GM12878 (cell line): ENCODE measurements at regions not wholly inside any gene's neighbourhood (a gene's known extent, or its start where the extent isn't known, plus 50 kb on each side); places are given as distances from the start of the nearest gene placed in this dataset.

Experiments
- ATAC-seq: fragments of 200-7000 bp; cut with Tn5 transposase; 3 replicates; pipeline ENCODE4 v1.9.1; 2020; ENCODE audit warnings: mild to moderate bottlenecking, moderate library complexity
- BruUV-seq: library from RNA; stranded (reverse); fragments of 400-500 nt; replicated peaks from 2 replicates; lab custom pipeline; 2021; lab: Mats Ljungman, UMichigan
- CTCF ChIA-PET: fragments of 300-600 bp; sonication (Branson Sonifier 250); formaldehyde crosslinking; extraction: SDS; loops from one replicate; lab custom pipeline; 2021; ENCODE audit warnings: inconsistent platforms; lab: Yijun Ruan, JAX
- POLR2A ChIA-PET: fragments of 350-600 bp; formaldehyde crosslinking; extraction: SDS; loops from one replicate; lab custom pipeline; 2021; ENCODE audit warnings: inconsistent platforms; lab: Charles Lee
- RAD21 ChIA-PET: fragments of 300-600 bp; sonication (Branson Sonifier 250); formaldehyde crosslinking; loops from one replicate; lab custom pipeline; 2023; ENCODE audit warnings: antibody characterized with exemption; ENCODE audit not compliant: unreplicated experiment; lab: Charles Lee
- SMC1A ChIA-PET: fragments of 300-600 bp; sonication (Branson Sonifier 250); formaldehyde crosslinking; loops from one replicate; lab custom pipeline; 2023; ENCODE audit not compliant: unreplicated experiment, uncharacterized antibody; lab: Charles Lee
- DNase-seq: peaks from one replicate; pipeline ENCODE4 v3.0.0-alpha.2; 2011; ENCODE audit warnings: low read depth, low spot score
- FAIRE-seq: peaks from 3 replicates; lab custom pipeline; 2011; peaks lifted over from hg19 to GRCh38; lab: Jason Lieb, UNC
- H2AFZ ChIP-seq: 2 replicates; pipeline ENCODE4 v1.6.0; 2011; ENCODE audit warnings: low read depth, low read length, control low read depth; ENCODE audit not compliant: control insufficient read depth
- H3K27ac ChIP-seq: 2 replicates; pipeline ENCODE4 v1.5.1; 2011; ENCODE audit warnings: control low read depth; ENCODE audit not compliant: control insufficient read depth, insufficient read depth
- H3K27me3 ChIP-seq, 2 experiments: replicated peaks in 1 of 2; 2 replicates each; pipeline versions ENCODE4 v1.6.0 to v1.6.1; 2011; ENCODE audit warnings: low read length in 1 of 2; ENCODE audit not compliant: control insufficient read depth in 2 of 2, insufficient read depth in 2 of 2
- H3K36me3 ChIP-seq, 2 experiments: 2 replicates each; pipeline ENCODE4 v1.5.1; 2011; ENCODE audit warnings: low read length in 1 of 2; ENCODE audit not compliant: control insufficient read depth in 2 of 2, insufficient read depth in 2 of 2
- H3K4me1 ChIP-seq: 2 replicates; pipeline ENCODE4 v1.6.1; 2011; ENCODE audit warnings: mild to moderate bottlenecking, low read length, moderate library complexity, mixed read lengths; ENCODE audit not compliant: control insufficient read depth, insufficient read depth
- H3K4me2 ChIP-seq: 2 replicates; pipeline ENCODE4 v1.6.0; 2011; ENCODE audit warnings: control low read depth; ENCODE audit not compliant: control insufficient read depth, insufficient read depth
- H3K4me3 ChIP-seq: fragments of 200-600 bp; sonication (generic); 2 replicates; pipeline ENCODE4 v1.5.1; 2016
- H3K79me2 ChIP-seq: 2 replicates; pipeline ENCODE4 v1.6.0; 2011; ENCODE audit warnings: low read length; ENCODE audit not compliant: control insufficient read depth, insufficient read depth
- H3K9ac ChIP-seq: 2 replicates; pipeline ENCODE4 v1.8.0; 2011; ENCODE audit warnings: low read length, control low read depth, mixed read lengths; ENCODE audit not compliant: control insufficient read depth, insufficient read depth
- H3K9me3 ChIP-seq: replicated peaks from 3 replicates; pipeline ENCODE4 v1.5.1; 2011; ENCODE audit warnings: mild to moderate bottlenecking, low read length; ENCODE audit not compliant: control insufficient read depth, insufficient read depth
- H4K20me1 ChIP-seq: 2 replicates; pipeline ENCODE4 v1.6.0; 2011; ENCODE audit not compliant: control insufficient read depth, insufficient read depth
- CTCF ChIP-seq, 3 experiments: IDR thresholded peaks in 2 of 3; conservative IDR thresholded peaks in 1 of 3; 2 replicates each; pipeline ENCODE4 v1.5.1; 2011; ENCODE audit warnings: low read depth in 3 of 3, low read length in 3 of 3, mild to moderate bottlenecking in 3 of 3, control low read depth in 2 of 3, moderate library complexity in 2 of 3, inconsistent platforms in 1 of 3, mixed read lengths in 1 of 3; ENCODE audit not compliant: control insufficient read depth in 2 of 3, insufficient read depth in 1 of 3; ENCODE audit errors: extremely low read depth in 1 of 3
- CUX1 ChIP-seq: IDR thresholded peaks from 2 replicates; pipeline ENCODE4 v1.6.1; 2012; ENCODE audit warnings: improper control_type of control experiment, low read depth, low read length; ENCODE audit not compliant: insufficient replicate concordance
- WGBS: methylation state at CpG from one replicate; pipeline ENCODE4 v1.1.6; 2016; ENCODE audit warnings: low lambda C conversion rate; ENCODE audit not compliant: insufficient replicate concordance, insufficient coverage; ENCODE audit errors: missing lambda C conversion rate; 5-methylcytosine and 5-hydroxymethylcytosine counted together
- in situ Hi-C: fragments of 300-500 bp; cut with MboI; formaldehyde crosslinking; loops from 9 replicates; pipeline ENCODE4 v1.14.3; 2018; ENCODE audit warnings: mixed read lengths
- intact Hi-C: fragments of 100-400 bp; cut with micrococcal nuclease; formaldehyde crosslinking; loops from one replicate; pipeline ENCODE4 v1.14.2; 2022; ENCODE audit not compliant: unreplicated experiment

GRCh38 chr11:21811572-21811971 is 381.3 kb upstream of the ANO5 start:
- Histone ChIP-seq H3K9ac (no peak overlapping the region), H3K27ac (no peak overlapping the region), H2AFZ (no peak overlapping the region), H3K4me1 (no peaks in the 10 kb centered on the region), H3K36me3 (no peaks in the 10 kb centered on the region), H3K4me2 (no peak overlapping the region), H3K79me2 (no peaks in the 10 kb centered on the region), H3K4me3 (no peak overlapping the region), H4K20me1 (no peaks in the 10 kb centered on the region), H3K9me3 (no peaks in the 10 kb centered on the region), H3K27me3 (no peaks in the 10 kb centered on the region)
- RAD21 ChIA-PET = no interaction called here
- SMC1A ChIA-PET = no interaction called here
- POLR2A ChIA-PET = no interaction called here
- CTCF ChIA-PET = interaction anchor here (1.0 kb wide), 1 partner anchor 85 kb away, joined by 3 read pairs; no protein-coding TSS in a partner anchor
- BruUV-seq = no TSS peak
- ATAC-seq (peak; percentile 45; the same call in 2 of the 3 replicates), FAIRE-seq (no peak), DNase-seq (no peak)
- intact Hi-C loops (no loop called here), in situ Hi-C loops (no loop called here)
- TF ChIP-seq CTCF (IDR thresholded peaks at IDR 0.05 in 2 of 3, conservative IDR thresholded peaks at IDR 0.05 in 1 of 3; ENCODE audit: control insufficient read depth in 2 of 3, extremely low read depth in 1 of 3, insufficient read depth in 1 of 3, low read depth in 3 of 3, low read length in 3 of 3) (peak in 1 of 3 experiments; percentile 12; a peak in 1 of 6 replicates), CUX1 (no peak)
- 0% methylated on average over 4 of the region's 4 CpGs for whole genome bisulfite sequencing
